GM12878 (cell line): ENCODE measurements at regions not wholly inside any gene's neighbourhood (a gene's known extent, or its start where the extent isn't known, plus 50 kb on each side); places are given as distances from the start of the nearest gene placed in this dataset.

Source experiments
- ATAC-seq: fragments of 200-7000 bp; cut with Tn5 transposase; 3 replicates; pipeline ENCODE4 v1.9.1; 2020; ENCODE audit warnings: mild to moderate bottlenecking, moderate library complexity
- BruUV-seq: library from RNA; stranded (reverse); fragments of 400-500 nt; replicated peaks from 2 replicates; lab custom pipeline; 2021; lab: Mats Ljungman, UMichigan
- CTCF ChIA-PET: fragments of 300-600 bp; sonication (Branson Sonifier 250); formaldehyde crosslinking; extraction: SDS; loops from one replicate; lab custom pipeline; 2021; ENCODE audit warnings: inconsistent platforms; lab: Yijun Ruan, JAX
- POLR2A ChIA-PET: fragments of 350-600 bp; formaldehyde crosslinking; extraction: SDS; loops from one replicate; lab custom pipeline; 2021; ENCODE audit warnings: inconsistent platforms; lab: Charles Lee
- RAD21 ChIA-PET: fragments of 300-600 bp; sonication (Branson Sonifier 250); formaldehyde crosslinking; loops from one replicate; lab custom pipeline; 2023; ENCODE audit warnings: antibody characterized with exemption; ENCODE audit not compliant: unreplicated experiment; lab: Charles Lee
- SMC1A ChIA-PET: fragments of 300-600 bp; sonication (Branson Sonifier 250); formaldehyde crosslinking; loops from one replicate; lab custom pipeline; 2023; ENCODE audit not compliant: unreplicated experiment, uncharacterized antibody; lab: Charles Lee
- DNase-seq: peaks from one replicate; pipeline ENCODE4 v3.0.0-alpha.2; 2011; ENCODE audit warnings: low read depth, low spot score
- FAIRE-seq: peaks from 3 replicates; lab custom pipeline; 2011; peaks lifted over from hg19 to GRCh38; lab: Jason Lieb, UNC
- H2AFZ ChIP-seq: 2 replicates; pipeline ENCODE4 v1.6.0; 2011; ENCODE audit warnings: low read depth, low read length, control low read depth; ENCODE audit not compliant: control insufficient read depth
- H3K27ac ChIP-seq: 2 replicates; pipeline ENCODE4 v1.5.1; 2011; ENCODE audit warnings: control low read depth; ENCODE audit not compliant: control insufficient read depth, insufficient read depth
- H3K27me3 ChIP-seq, 2 experiments: replicated peaks in 1 of 2; 2 replicates each; pipeline versions ENCODE4 v1.6.0 to v1.6.1; 2011; ENCODE audit warnings: low read length in 1 of 2; ENCODE audit not compliant: control insufficient read depth in 2 of 2, insufficient read depth in 2 of 2
- H3K36me3 ChIP-seq, 2 experiments: 2 replicates each; pipeline ENCODE4 v1.5.1; 2011; ENCODE audit warnings: low read length in 1 of 2; ENCODE audit not compliant: control insufficient read depth in 2 of 2, insufficient read depth in 2 of 2
- H3K4me1 ChIP-seq: 2 replicates; pipeline ENCODE4 v1.6.1; 2011; ENCODE audit warnings: mild to moderate bottlenecking, low read length, moderate library complexity, mixed read lengths; ENCODE audit not compliant: control insufficient read depth, insufficient read depth
- H3K4me2 ChIP-seq: 2 replicates; pipeline ENCODE4 v1.6.0; 2011; ENCODE audit warnings: control low read depth; ENCODE audit not compliant: control insufficient read depth, insufficient read depth
- H3K4me3 ChIP-seq: fragments of 200-600 bp; sonication (generic); 2 replicates; pipeline ENCODE4 v1.5.1; 2016
- H3K79me2 ChIP-seq: 2 replicates; pipeline ENCODE4 v1.6.0; 2011; ENCODE audit warnings: low read length; ENCODE audit not compliant: control insufficient read depth, insufficient read depth
- H3K9ac ChIP-seq: 2 replicates; pipeline ENCODE4 v1.8.0; 2011; ENCODE audit warnings: low read length, control low read depth, mixed read lengths; ENCODE audit not compliant: control insufficient read depth, insufficient read depth
- H3K9me3 ChIP-seq: replicated peaks from 3 replicates; pipeline ENCODE4 v1.5.1; 2011; ENCODE audit warnings: mild to moderate bottlenecking, low read length; ENCODE audit not compliant: control insufficient read depth, insufficient read depth
- H4K20me1 ChIP-seq: 2 replicates; pipeline ENCODE4 v1.6.0; 2011; ENCODE audit not compliant: control insufficient read depth, insufficient read depth
- BMI1 ChIP-seq: fragments of 450-650 bp; IDR thresholded peaks from 2 replicates; pipeline ENCODE4 v1.6.1; 2016; ENCODE audit warnings: mild to moderate bottlenecking, moderate library complexity, borderline replicate concordance
- HCFC1 ChIP-seq: fragments of 150-350 bp; IDR thresholded peaks from 2 replicates; pipeline ENCODE4 v1.6.1; 2014; ENCODE audit warnings: low read length
- TCF3 ChIP-seq: IDR thresholded peaks from 2 replicates; pipeline ENCODE4 v1.6.1; 2012; ENCODE audit warnings: low read depth, mild to moderate bottlenecking, low read length, borderline replicate concordance; ENCODE audit not compliant: insufficient read depth
- ZNF207 ChIP-seq: fragments of 450-650 bp; IDR thresholded peaks from 2 replicates; pipeline ENCODE4 v1.6.1; 2014; ENCODE audit warnings: antibody characterized with exemption, mild to moderate bottlenecking, borderline replicate concordance
- WGBS: methylation state at CpG from one replicate; pipeline ENCODE4 v1.1.6; 2016; ENCODE audit warnings: low lambda C conversion rate; ENCODE audit not compliant: insufficient replicate concordance, insufficient coverage; ENCODE audit errors: missing lambda C conversion rate; 5-methylcytosine and 5-hydroxymethylcytosine counted together
- in situ Hi-C: fragments of 300-500 bp; cut with MboI; formaldehyde crosslinking; loops from 9 replicates; pipeline ENCODE4 v1.14.3; 2018; ENCODE audit warnings: mixed read lengths
- intact Hi-C: fragments of 100-400 bp; cut with micrococcal nuclease; formaldehyde crosslinking; loops from one replicate; pipeline ENCODE4 v1.14.2; 2022; ENCODE audit not compliant: unreplicated experiment
- TF ChIP-seq, protein P1 (sequence below): IDR thresholded peaks from 2 replicates; pipeline ENCODE4 v1.6.1; 2012; ENCODE audit warnings: low read length, inconsistent platforms
- TF ChIP-seq, protein P2 (sequence below): fragments of 450-650 bp; IDR thresholded peaks from 2 replicates; pipeline ENCODE4 v1.6.1; 2018; ENCODE audit warnings: borderline replicate concordance, mild to moderate bottlenecking; ENCODE audit not compliant: partially characterized antibody
- TF ChIP-seq, protein P3 (sequence below): fragments of 450-650 bp; IDR thresholded peaks from 2 replicates; pipeline ENCODE4 v1.6.1; 2014; ENCODE audit warnings: mild to moderate bottlenecking
- TF ChIP-seq, protein P4 (sequence below): IDR thresholded peaks from 2 replicates; pipeline ENCODE4 v1.6.1; 2011; ENCODE audit warnings: borderline replicate concordance, low read depth, mild to moderate bottlenecking, moderate library complexity, low read length; ENCODE audit not compliant: insufficient read depth, poor library complexity, severe bottlenecking
- TF ChIP-seq, protein P5 (sequence below), 3 experiments: IDR thresholded peaks in 2 of 3; conservative IDR thresholded peaks in 1 of 3; 2 replicates each; pipeline ENCODE4 v1.5.1; 2011; ENCODE audit warnings: low read depth in 3 of 3, low read length in 3 of 3, mild to moderate bottlenecking in 3 of 3, control low read depth in 2 of 3, moderate library complexity in 2 of 3, inconsistent platforms in 1 of 3, mixed read lengths in 1 of 3; ENCODE audit not compliant: control insufficient read depth in 2 of 3, insufficient read depth in 1 of 3; ENCODE audit errors: extremely low read depth in 1 of 3

DNA sequence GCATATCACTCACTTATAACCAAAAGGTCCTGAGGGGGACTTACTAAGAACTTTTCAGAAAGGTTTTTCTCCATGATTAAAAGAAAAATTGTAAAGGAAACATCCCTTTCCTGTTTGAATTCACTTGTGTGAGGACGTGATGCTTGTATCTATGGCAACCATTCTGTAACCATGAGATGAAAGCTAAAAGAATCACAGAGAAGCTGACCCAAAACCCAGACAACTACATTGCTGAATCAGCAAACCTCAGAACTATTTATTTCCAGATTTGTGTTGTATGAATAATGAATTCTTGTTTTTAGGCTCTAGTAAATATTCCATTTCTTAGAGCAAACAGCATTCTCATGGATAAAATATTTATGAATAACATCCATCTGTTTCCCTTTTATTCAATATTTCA, 91.2 kb downstream of the RCHY1 start:
- H2AFZ ChIP-seq: no peak overlapping the region
- no peak overlapping the region for H3K4me3 ChIP-seq
- in situ Hi-C loops (no loop called here), intact Hi-C loops (no loop called here)
- ATAC-seq (no peak), FAIRE-seq (no peak), DNase-seq (no peak)
- H3K36me3 ChIP-seq: no peaks in the 10 kb centered on the region
- no peaks in the 10 kb centered on the region for H4K20me1 ChIP-seq
- no peaks in the 10 kb centered on the region for H3K9me3 ChIP-seq
- H3K4me1 ChIP-seq: no peaks in the 10 kb centered on the region
- H3K27ac ChIP-seq: no peak overlapping the region
- no TSS peak for BruUV-seq
- H3K79me2 ChIP-seq: no peaks in the 10 kb centered on the region
- ChIA-PET SMC1A (no interaction called here), CTCF (no interaction called here), POLR2A (no interaction called here), RAD21 (no interaction called here)
- 0% methylated on average over 1 of the region's 1 CpG for WGBS
- no peaks in the 10 kb centered on the region for H3K27me3 ChIP-seq
- no peak overlapping the region for H3K4me2 ChIP-seq
- no peak overlapping the region for H3K9ac ChIP-seq
- TF ChIP-seq, protein P1, sequence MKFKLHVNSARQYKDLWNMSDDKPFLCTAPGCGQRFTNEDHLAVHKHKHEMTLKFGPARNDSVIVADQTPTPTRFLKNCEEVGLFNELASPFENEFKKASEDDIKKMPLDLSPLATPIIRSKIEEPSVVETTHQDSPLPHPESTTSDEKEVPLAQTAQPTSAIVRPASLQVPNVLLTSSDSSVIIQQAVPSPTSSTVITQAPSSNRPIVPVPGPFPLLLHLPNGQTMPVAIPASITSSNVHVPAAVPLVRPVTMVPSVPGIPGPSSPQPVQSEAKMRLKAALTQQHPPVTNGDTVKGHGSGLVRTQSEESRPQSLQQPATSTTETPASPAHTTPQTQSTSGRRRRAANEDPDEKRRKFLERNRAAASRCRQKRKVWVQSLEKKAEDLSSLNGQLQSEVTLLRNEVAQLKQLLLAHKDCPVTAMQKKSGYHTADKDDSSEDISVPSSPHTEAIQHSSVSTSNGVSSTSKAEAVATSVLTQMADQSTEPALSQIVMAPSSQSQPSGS: no peak
- TF ChIP-seq ZNF207: no peak
- TF ChIP-seq HCFC1: no peak
- no peak for TF ChIP-seq TCF3
- TF ChIP-seq BMI1: no peak
- TF ChIP-seq, protein P2, sequence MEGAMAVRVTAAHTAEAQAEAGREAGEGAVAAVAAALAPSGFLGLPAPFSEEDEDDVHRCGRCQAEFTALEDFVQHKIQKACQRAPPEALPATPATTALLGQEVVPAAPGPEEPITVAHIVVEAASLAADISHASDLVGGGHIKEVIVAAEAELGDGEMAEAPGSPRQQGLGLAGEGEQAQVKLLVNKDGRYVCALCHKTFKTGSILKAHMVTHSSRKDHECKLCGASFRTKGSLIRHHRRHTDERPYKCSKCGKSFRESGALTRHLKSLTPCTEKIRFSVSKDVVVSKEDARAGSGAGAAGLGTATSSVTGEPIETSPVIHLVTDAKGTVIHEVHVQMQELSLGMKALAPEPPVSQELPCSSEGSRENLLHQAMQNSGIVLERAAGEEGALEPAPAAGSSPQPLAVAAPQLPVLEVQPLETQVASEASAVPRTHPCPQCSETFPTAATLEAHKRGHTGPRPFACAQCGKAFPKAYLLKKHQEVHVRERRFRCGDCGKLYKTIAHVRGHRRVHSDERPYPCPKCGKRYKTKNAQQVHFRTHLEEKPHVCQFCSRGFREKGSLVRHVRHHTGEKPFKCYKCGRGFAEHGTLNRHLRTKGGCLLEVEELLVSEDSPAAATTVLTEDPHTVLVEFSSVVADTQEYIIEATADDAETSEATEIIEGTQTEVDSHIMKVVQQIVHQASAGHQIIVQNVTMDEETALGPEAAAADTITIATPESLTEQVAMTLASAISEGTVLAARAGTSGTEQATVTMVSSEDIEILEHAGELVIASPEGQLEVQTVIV: no peak
- TF ChIP-seq, protein P3, sequence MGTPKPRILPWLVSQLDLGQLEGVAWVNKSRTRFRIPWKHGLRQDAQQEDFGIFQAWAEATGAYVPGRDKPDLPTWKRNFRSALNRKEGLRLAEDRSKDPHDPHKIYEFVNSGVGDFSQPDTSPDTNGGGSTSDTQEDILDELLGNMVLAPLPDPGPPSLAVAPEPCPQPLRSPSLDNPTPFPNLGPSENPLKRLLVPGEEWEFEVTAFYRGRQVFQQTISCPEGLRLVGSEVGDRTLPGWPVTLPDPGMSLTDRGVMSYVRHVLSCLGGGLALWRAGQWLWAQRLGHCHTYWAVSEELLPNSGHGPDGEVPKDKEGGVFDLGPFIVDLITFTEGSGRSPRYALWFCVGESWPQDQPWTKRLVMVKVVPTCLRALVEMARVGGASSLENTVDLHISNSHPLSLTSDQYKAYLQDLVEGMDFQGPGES: no peak
- TF ChIP-seq, protein P4, sequence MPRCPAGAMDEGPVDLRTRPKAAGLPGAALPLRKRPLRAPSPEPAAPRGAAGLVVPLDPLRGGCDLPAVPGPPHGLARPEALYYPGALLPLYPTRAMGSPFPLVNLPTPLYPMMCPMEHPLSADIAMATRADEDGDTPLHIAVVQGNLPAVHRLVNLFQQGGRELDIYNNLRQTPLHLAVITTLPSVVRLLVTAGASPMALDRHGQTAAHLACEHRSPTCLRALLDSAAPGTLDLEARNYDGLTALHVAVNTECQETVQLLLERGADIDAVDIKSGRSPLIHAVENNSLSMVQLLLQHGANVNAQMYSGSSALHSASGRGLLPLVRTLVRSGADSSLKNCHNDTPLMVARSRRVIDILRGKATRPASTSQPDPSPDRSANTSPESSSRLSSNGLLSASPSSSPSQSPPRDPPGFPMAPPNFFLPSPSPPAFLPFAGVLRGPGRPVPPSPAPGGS: no peak
- TF ChIP-seq, protein P5, sequence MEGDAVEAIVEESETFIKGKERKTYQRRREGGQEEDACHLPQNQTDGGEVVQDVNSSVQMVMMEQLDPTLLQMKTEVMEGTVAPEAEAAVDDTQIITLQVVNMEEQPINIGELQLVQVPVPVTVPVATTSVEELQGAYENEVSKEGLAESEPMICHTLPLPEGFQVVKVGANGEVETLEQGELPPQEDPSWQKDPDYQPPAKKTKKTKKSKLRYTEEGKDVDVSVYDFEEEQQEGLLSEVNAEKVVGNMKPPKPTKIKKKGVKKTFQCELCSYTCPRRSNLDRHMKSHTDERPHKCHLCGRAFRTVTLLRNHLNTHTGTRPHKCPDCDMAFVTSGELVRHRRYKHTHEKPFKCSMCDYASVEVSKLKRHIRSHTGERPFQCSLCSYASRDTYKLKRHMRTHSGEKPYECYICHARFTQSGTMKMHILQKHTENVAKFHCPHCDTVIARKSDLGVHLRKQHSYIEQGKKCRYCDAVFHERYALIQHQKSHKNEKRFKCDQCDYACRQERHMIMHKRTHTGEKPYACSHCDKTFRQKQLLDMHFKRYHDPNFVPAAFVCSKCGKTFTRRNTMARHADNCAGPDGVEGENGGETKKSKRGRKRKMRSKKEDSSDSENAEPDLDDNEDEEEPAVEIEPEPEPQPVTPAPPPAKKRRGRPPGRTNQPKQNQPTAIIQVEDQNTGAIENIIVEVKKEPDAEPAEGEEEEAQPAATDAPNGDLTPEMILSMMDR (IDR thresholded peaks at IDR 0.05 in 2 of 3, conservative IDR thresholded peaks at IDR 0.05 in 1 of 3; ENCODE audit: control insufficient read depth in 2 of 3, extremely low read depth in 1 of 3, insufficient read depth in 1 of 3, low read depth in 3 of 3, low read length in 3 of 3): no peak
